ENCODE measurements at regions not wholly inside any gene's neighbourhood (a gene's known extent, or its start where the extent isn't known, plus 50 kb on each side); places are given as distances from the start of the nearest gene placed in this dataset.
A peak's percentile ranks its signal among the peaks of the same experiment; 100 is the strongest.
"Not testable (repeated sequence)": the region's sequence is repeated elsewhere in the genome, so short reads cannot be mapped to it uniquely, and the experiment has no call there.

DNA sequence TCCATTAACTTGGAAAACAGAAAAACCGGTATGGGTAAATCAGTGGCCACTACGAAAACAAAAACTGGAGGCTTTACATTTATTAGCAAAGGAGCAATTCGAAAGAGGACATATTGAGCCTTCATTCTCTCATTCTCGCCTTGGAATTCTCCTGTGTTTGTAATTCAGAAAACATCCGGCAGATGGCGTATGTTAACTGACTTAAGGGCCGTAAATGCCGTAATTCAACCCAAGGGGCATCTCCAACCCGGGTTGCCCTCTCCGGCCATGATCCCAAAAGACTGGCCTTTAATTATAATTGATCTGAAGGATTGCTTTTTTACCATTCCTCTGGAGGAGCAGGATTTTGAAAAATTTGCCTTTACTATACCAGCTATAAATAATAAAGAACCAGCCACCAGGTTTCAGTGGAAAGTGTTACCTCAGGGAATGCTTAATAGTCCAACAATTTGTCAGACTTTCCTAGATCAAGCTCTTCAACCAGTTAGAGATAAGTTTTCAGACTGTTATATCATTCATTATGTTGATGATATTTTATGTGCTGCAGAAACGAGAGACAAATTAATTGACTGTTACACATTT, 160.9 kb downstream of the GPX5 start:
- H3K79me2 ChIP-seq (ENCODE audit: insufficient read depth, low read length); H3K9me3 ChIP-seq (ENCODE audit: insufficient read depth, low read length); H2AFZ ChIP-seq (ENCODE audit: low read depth, low read length, severe bottlenecking); H3K4me3 ChIP-seq (ENCODE audit: insufficient read depth, low read length, poor library complexity, severe bottlenecking); H4K20me1 ChIP-seq (ENCODE audit: low read depth, low read length); H3F3A ChIP-seq (ENCODE audit: insufficient read depth); H3K27ac ChIP-seq (ENCODE audit: low read depth, low read length); H3K9ac ChIP-seq (ENCODE audit: low read length); H3K9me2 ChIP-seq (replicated peaks; ENCODE audit: insufficient read depth, low read length); H3K4me2 ChIP-seq (ENCODE audit: low read depth, low read length, poor library complexity, severe bottlenecking); H3K27me3 ChIP-seq (ENCODE audit: low read length); H3K36me3 ChIP-seq (ENCODE audit: low read length): not testable (repeated sequence)
- TF ChIP-seq, protein P1, sequence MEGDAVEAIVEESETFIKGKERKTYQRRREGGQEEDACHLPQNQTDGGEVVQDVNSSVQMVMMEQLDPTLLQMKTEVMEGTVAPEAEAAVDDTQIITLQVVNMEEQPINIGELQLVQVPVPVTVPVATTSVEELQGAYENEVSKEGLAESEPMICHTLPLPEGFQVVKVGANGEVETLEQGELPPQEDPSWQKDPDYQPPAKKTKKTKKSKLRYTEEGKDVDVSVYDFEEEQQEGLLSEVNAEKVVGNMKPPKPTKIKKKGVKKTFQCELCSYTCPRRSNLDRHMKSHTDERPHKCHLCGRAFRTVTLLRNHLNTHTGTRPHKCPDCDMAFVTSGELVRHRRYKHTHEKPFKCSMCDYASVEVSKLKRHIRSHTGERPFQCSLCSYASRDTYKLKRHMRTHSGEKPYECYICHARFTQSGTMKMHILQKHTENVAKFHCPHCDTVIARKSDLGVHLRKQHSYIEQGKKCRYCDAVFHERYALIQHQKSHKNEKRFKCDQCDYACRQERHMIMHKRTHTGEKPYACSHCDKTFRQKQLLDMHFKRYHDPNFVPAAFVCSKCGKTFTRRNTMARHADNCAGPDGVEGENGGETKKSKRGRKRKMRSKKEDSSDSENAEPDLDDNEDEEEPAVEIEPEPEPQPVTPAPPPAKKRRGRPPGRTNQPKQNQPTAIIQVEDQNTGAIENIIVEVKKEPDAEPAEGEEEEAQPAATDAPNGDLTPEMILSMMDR (IDR thresholded peaks at IDR 0.05; ENCODE audit: insufficient read depth, low read length, poor library complexity, severe bottlenecking): peak; percentile 50

DNA sequence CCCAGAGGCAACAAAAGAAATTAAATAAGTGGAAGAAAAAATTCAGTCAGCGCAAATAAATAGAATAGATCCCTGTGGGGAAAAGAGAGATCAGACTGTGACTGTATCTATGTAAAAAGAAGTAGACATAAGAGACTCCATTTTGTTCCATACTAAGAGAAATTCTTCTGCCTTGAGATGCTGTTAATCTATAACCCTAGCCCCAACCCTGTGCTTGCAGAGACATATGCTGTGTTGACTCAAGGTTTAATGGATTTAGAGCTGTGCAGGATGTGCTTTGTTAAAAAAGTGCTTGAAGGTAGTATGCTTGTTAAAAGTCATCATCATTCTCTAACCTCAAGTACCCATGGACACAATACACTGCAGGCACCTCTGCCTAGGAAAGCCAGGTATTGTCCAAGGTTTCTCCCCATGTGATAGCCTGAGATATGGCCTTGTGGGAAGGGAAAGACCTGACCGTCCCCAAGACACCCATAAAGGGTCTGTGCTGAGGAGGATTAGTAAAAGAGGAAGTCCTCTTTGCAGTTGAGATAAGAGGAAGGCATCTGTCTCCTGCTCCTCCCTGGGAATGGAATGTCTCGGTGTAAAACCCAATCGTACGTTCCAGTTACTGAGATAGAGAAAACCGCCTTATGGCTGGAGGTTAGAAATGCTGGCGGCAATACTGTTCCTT, 161.8 kb downstream of the GPX5 start:
- not testable (repeated sequence) for H3K9me3 ChIP-seq (ENCODE audit: insufficient read depth, low read length); H3K27ac ChIP-seq (ENCODE audit: low read depth, low read length); H3K79me2 ChIP-seq (ENCODE audit: insufficient read depth, low read length); H3F3A ChIP-seq (ENCODE audit: insufficient read depth); H3K9me2 ChIP-seq (replicated peaks; ENCODE audit: insufficient read depth, low read length); H3K9ac ChIP-seq (ENCODE audit: low read length); H3K27me3 ChIP-seq (ENCODE audit: low read length); H3K36me3 ChIP-seq (ENCODE audit: low read length); H2AFZ ChIP-seq (ENCODE audit: low read depth, low read length, severe bottlenecking); H4K20me1 ChIP-seq (ENCODE audit: low read depth, low read length); H3K4me2 ChIP-seq (ENCODE audit: low read depth, low read length, poor library complexity, severe bottlenecking); H3K4me3 ChIP-seq (ENCODE audit: insufficient read depth, low read length, poor library complexity, severe bottlenecking)

- not testable (repeated sequence) for H2AFZ ChIP-seq (ENCODE audit: low read depth, low read length, severe bottlenecking); H3K27ac ChIP-seq (ENCODE audit: low read depth, low read length); H3F3A ChIP-seq (ENCODE audit: insufficient read depth); H3K4me2 ChIP-seq (ENCODE audit: low read depth, low read length, poor library complexity, severe bottlenecking); H4K20me1 ChIP-seq (ENCODE audit: low read depth, low read length); H3K9me3 ChIP-seq (ENCODE audit: insufficient read depth, low read length); H3K4me3 ChIP-seq (ENCODE audit: insufficient read depth, low read length, poor library complexity, severe bottlenecking); H3K9me2 ChIP-seq (replicated peaks; ENCODE audit: insufficient read depth, low read length); H3K9ac ChIP-seq (ENCODE audit: low read length); H3K36me3 ChIP-seq (ENCODE audit: low read length); H3K79me2 ChIP-seq (ENCODE audit: insufficient read depth, low read length); H3K27me3 ChIP-seq (ENCODE audit: low read length)
These were observed 166.3 kb downstream of the GPX5 start for GRCh38 chr6:28691991-28692390.

DNA sequence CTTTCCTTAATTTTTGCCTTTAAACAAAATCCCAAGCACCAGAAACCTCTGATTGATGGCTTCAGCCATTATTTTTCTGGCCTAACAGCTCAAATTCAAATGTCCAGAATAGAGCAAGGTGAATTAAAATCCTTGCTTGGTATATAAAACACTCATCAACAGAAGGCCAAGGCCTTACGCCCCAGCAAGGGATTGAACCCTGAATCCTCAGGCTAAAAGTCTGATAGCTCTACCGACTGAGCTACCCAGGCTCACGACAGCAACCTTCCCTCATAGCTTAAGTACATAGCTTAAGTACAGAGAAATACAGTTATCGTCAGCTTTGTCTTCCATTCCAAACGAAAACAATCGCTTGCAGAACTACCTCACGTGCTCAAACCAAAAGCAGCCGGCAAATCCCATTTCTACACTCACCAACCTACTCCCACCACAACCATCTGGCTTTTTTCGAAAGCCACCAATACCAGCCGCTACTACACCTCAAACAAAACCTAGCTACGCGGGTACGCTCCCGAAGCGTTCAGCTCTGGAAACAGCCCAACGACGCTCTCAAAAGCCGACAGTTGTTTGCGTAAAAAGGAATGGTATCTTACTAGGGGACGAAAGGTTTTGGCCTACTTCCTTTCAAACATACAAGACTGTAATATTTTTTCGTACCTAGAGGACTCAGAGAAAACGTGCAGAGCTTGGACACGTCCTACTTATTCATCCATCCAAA, 167.5 kb downstream of the GPX5 start:
- H4K20me1 ChIP-seq (ENCODE audit: low read depth, low read length): no peaks in the 10 kb centered on the region
- no peak overlapping the region for H3K9ac ChIP-seq (ENCODE audit: low read length)
- TF ChIP-seq EZH2phosphoT487 (conservative IDR thresholded peaks at IDR 0.05; ENCODE audit: low read length): no peak
- TF ChIP-seq, protein P1 (IDR thresholded peaks at IDR 0.05; ENCODE audit: insufficient read depth, low read length, poor library complexity, severe bottlenecking): no peak
- H3K4me2 ChIP-seq (ENCODE audit: low read depth, low read length, poor library complexity, severe bottlenecking): no peak overlapping the region
- H2AFZ ChIP-seq (ENCODE audit: low read depth, low read length, severe bottlenecking): no peak overlapping the region
- H3K4me3 ChIP-seq (ENCODE audit: insufficient read depth, low read length, poor library complexity, severe bottlenecking): no peak overlapping the region
- H3K79me2 ChIP-seq (ENCODE audit: insufficient read depth, low read length): no peaks in the 10 kb centered on the region
- no peaks in the 10 kb centered on the region for H3K27me3 ChIP-seq (ENCODE audit: low read length)
- no peaks in the 10 kb centered on the region for H3K9me2 ChIP-seq (replicated peaks; ENCODE audit: insufficient read depth, low read length)
- no peaks in the 10 kb centered on the region for H3K9me3 ChIP-seq (ENCODE audit: insufficient read depth, low read length)
- H3K27ac ChIP-seq (ENCODE audit: low read depth, low read length): no peak overlapping the region
- no peaks in the 10 kb centered on the region for H3F3A ChIP-seq (ENCODE audit: insufficient read depth)
- H3K36me3 ChIP-seq (ENCODE audit: low read length): no peaks in the 10 kb centered on the region
